CD4-positive, alpha-beta T cell (primary cell): ENCODE measurements at regions not wholly inside any gene's neighbourhood (a gene's known extent, or its start where the extent isn't known, plus 50 kb on each side); places are given as distances from the start of the nearest gene placed in this dataset.

Source experiments
- ATAC-seq: fragments of 200-7000 bp; cut with Tn5 transposase; one replicate; pipeline ENCODE4 v1.10.0; 2022; ENCODE audit warnings: mild to moderate bottlenecking; ENCODE audit not compliant: poor library complexity
- CTCF ChIA-PET: fragments of 350-600 bp; sonication (Branson Sonifier 250); formaldehyde crosslinking; loops from one replicate; lab custom pipeline; 2021; ENCODE audit warnings: antibody characterized with exemption, inconsistent platforms; lab: Charles Lee
- POLR2A ChIA-PET: fragments of 350-600 bp; sonication (Branson Sonifier 250); formaldehyde crosslinking; loops from one replicate; lab custom pipeline; 2021; ENCODE audit warnings: antibody characterized with exemption, inconsistent platforms; lab: Charles Lee
- DNase-seq, 14 experiments: peaks; one replicate each; pipeline ENCODE4 v3.0.0-alpha.2; 2013 to 2020; ENCODE audit warnings: mixed read lengths in 2 of 14
- H3K27ac ChIP-seq, 2 donors: one replicate each; pipeline versions ENCODE4 v1.5.1 to v1.7.0; 2013; ENCODE audit warnings: low read length in 2 of 2, low read depth in 1 of 2, mild to moderate bottlenecking in 1 of 2
- H3K27me3 ChIP-seq, 2 experiments: 1 replicate in 1 of 2; 2 replicates in 1 of 2; pipeline versions ENCODE4 v1.6.1 to v1.7.0; 2013; ENCODE audit warnings: low read length in 2 of 2, control low read depth in 1 of 2, mild to moderate bottlenecking in 1 of 2, moderate library complexity in 1 of 2; ENCODE audit not compliant: insufficient read depth in 2 of 2, control insufficient read depth in 1 of 2
- H3K36me3 ChIP-seq: one replicate; pipeline ENCODE4 v1.6.1; 2013; ENCODE audit warnings: low read length, control low read depth; ENCODE audit not compliant: insufficient read depth
- H3K4me1 ChIP-seq: one replicate; pipeline ENCODE4 v1.6.1; 2013; ENCODE audit warnings: low read length, control low read depth; ENCODE audit not compliant: insufficient read depth
- H3K4me3 ChIP-seq: one replicate; pipeline ENCODE4 v1.5.1; 2013; ENCODE audit warnings: mild to moderate bottlenecking, low read length, moderate library complexity
- H3K9me3 ChIP-seq, 2 experiments: 1 replicate in 1 of 2; 2 replicates in 1 of 2; pipeline versions ENCODE4 v1.6.1 to v1.7.0; 2013; ENCODE audit warnings: low read length in 2 of 2, mild to moderate bottlenecking in 2 of 2, control low read depth in 1 of 2, moderate library complexity in 1 of 2; ENCODE audit not compliant: control insufficient read depth in 1 of 2, insufficient read depth in 1 of 2
- H3K27ac Mint-ChIP-seq: one replicate; pipeline ENCODE4 v1.8.0; 2020; ENCODE audit warnings: mixed read lengths
- H3K27me3 Mint-ChIP-seq: one replicate; pipeline ENCODE4 v1.8.0; 2021; ENCODE audit warnings: mixed read lengths
- H3K36me3 Mint-ChIP-seq: one replicate; pipeline ENCODE4 v1.8.0; 2021; ENCODE audit warnings: low read depth, mixed read lengths
- H3K4me1 Mint-ChIP-seq: one replicate; pipeline ENCODE4 v1.8.0; 2021; ENCODE audit warnings: low read depth, mixed read lengths
- H3K4me3 Mint-ChIP-seq: one replicate; pipeline ENCODE4 v1.8.0; 2020; ENCODE audit warnings: mild to moderate bottlenecking, mixed read lengths
- H3K9me3 Mint-ChIP-seq: one replicate; pipeline ENCODE4 v1.8.0; 2020; ENCODE audit warnings: mixed read lengths
- intact Hi-C, 2 experiments: fragments of 100-400 bp; cut with DNase I in 1 of 2; cut with micrococcal nuclease in 1 of 2; formaldehyde crosslinking; loops; one replicate each; pipeline versions ENCODE4 v1.15.1 to v1.9.0; 2023 to 2025; cut with DNase I, micrococcal nuclease
- TF ChIP-seq, protein P1 (sequence below): fragments of 200-600 bp; IDR thresholded peaks from one replicate; pipeline ENCODE4 v1.8.0; 2022; ENCODE audit warnings: antibody characterized with exemption, mild to moderate bottlenecking

DNA sequence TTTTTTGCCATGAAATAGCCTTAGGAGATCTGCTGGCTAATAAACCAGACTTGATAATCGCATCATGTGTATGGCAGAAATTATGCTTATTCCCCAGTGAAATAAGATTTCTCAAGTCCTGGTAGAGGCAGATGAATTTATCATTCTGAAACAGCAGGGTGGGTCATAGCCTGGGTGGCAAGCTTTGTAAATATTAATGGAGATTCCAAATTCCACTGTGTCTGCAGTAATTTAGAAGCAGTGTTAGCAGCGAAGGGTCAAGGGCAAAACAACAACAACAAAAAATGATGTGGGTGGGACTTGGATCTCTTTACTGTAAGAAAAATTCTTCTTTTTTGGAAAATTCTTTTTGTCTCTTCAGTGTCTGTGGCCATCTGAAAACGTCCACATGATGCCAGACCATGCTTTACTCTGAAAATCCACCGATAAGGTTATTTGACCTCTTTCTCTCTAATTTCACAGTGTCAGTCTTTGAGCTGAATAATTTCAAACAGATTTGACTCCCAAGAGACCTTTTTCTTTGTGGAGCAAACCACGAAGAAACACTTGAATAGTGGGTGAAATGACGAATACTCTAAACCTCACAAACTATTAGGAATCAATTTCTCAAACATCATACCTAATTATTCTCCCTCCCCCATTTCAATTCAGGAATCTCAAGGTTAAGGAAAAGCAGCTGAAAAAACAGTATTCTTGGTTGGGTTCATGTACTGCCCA, 106.0 kb upstream of the RPS23 start:
- TF ChIP-seq, protein P1, sequence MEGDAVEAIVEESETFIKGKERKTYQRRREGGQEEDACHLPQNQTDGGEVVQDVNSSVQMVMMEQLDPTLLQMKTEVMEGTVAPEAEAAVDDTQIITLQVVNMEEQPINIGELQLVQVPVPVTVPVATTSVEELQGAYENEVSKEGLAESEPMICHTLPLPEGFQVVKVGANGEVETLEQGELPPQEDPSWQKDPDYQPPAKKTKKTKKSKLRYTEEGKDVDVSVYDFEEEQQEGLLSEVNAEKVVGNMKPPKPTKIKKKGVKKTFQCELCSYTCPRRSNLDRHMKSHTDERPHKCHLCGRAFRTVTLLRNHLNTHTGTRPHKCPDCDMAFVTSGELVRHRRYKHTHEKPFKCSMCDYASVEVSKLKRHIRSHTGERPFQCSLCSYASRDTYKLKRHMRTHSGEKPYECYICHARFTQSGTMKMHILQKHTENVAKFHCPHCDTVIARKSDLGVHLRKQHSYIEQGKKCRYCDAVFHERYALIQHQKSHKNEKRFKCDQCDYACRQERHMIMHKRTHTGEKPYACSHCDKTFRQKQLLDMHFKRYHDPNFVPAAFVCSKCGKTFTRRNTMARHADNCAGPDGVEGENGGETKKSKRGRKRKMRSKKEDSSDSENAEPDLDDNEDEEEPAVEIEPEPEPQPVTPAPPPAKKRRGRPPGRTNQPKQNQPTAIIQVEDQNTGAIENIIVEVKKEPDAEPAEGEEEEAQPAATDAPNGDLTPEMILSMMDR: no peak
- peaks cover 4% of the 10 kb centered on the region for H3K4me1 ChIP-seq
- H3K9me3 Mint-ChIP-seq: no peaks in the 10 kb centered on the region
- H3K4me3 Mint-ChIP-seq: no peak overlapping the region
- H3K9me3 ChIP-seq: peaks cover 0 to 6% of the 10 kb centered on the region in 2 experiments
- H3K27me3 Mint-ChIP-seq: no peaks in the 10 kb centered on the region
- H3K4me3 ChIP-seq: no peak overlapping the region
- no peak for DNase-seq
- H3K36me3 ChIP-seq: no peaks in the 10 kb centered on the region
- ATAC-seq: no peak
- no peaks in the 10 kb centered on the region for H3K4me1 Mint-ChIP-seq
- no peaks in the 10 kb centered on the region for H3K27me3 ChIP-seq
- H3K27ac ChIP-seq: no peak overlapping the region
- ChIA-PET CTCF (no interaction called here), POLR2A (no interaction called here)
- H3K36me3 Mint-ChIP-seq: no peaks in the 10 kb centered on the region
- no peak overlapping the region for H3K27ac Mint-ChIP-seq
- intact Hi-C loops: no loop called here

DNA sequence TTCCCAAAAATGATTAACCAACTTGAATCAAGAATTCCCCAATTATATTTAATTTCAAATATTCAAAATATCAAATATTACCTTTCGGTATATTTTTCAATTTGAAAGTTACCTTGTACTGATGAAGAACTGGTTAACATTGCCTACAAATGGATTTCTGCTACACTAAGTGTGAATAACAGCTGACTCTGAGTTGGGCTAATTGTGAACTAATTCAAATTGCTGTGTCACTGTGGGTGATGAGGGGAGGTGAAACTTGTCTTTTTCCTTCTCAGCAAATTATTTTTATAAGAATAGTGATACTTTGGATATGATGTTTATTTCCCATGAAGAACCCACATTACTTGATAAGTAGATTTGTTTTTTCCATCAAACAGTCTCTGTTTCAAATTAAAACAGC, 103.4 kb upstream of the RPS23 start:
- DNase-seq: no peak
- no peak for ATAC-seq
- H3K27me3 ChIP-seq: no peaks in the 10 kb centered on the region
- no peak overlapping the region for H3K4me3 ChIP-seq
- no peaks in the 10 kb centered on the region for H3K9me3 Mint-ChIP-seq
- H3K27me3 Mint-ChIP-seq: no peaks in the 10 kb centered on the region
- no peaks in the 10 kb centered on the region for H3K36me3 ChIP-seq
- H3K4me3 Mint-ChIP-seq: no peak overlapping the region
- ChIA-PET CTCF (interaction anchor here (1.0 to 1.2 kb wide), 2 partner anchors 15 to 214 kb away, joined by 3 read pairs; no protein-coding TSS in a partner anchor), POLR2A (no interaction called here)
- H3K27ac ChIP-seq: no peak overlapping the region
- TF ChIP-seq, protein P1: no peak
- H3K9me3 ChIP-seq: peaks cover 0 to 4% of the 10 kb centered on the region in 2 experiments
- no peaks in the 10 kb centered on the region for H3K4me1 Mint-ChIP-seq
- no peaks in the 10 kb centered on the region for H3K36me3 Mint-ChIP-seq
- H3K4me1 ChIP-seq: no peaks in the 10 kb centered on the region
- no peak overlapping the region for H3K27ac Mint-ChIP-seq
- intact Hi-C loops: no loop called here

DNA sequence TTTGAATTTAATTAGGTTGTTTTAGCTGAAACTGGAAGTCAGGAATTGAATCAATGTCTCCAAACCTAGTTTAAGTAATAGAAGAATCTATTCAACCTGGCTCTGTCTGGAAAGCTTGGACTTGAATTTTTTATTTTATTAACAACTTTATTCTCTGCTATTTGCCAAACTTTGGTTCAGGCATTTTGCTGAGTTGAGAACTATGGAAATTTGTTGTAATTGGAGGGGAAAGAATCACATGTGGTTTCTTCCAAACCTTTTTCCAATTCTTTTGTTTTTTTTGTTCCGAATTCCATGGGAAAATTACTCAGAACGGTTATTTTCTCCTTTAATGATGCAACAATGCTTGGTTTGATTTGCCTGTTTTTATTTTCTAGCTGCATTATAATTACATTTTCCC, 98.2 kb upstream of the RPS23 start:
- H3K36me3 ChIP-seq: no peaks in the 10 kb centered on the region
- no peak overlapping the region for H3K4me3 ChIP-seq
- peaks cover 0 to 4% of the 10 kb centered on the region in 2 experiments for H3K9me3 ChIP-seq
- H3K27ac Mint-ChIP-seq: no peak overlapping the region
- H3K9me3 Mint-ChIP-seq: no peaks in the 10 kb centered on the region
- no peaks in the 10 kb centered on the region for H3K27me3 Mint-ChIP-seq
- no peak overlapping the region for H3K4me3 Mint-ChIP-seq
- H3K27me3 ChIP-seq: no peaks in the 10 kb centered on the region
- no peak for DNase-seq
- no peaks in the 10 kb centered on the region for H3K36me3 Mint-ChIP-seq
- no peaks in the 10 kb centered on the region for H3K4me1 Mint-ChIP-seq
- no peak overlapping the region for H3K27ac ChIP-seq
- ChIA-PET POLR2A (no interaction called here), CTCF (no interaction called here)
- no peak for ATAC-seq
- no peaks in the 10 kb centered on the region for H3K4me1 ChIP-seq
- intact Hi-C loops: no loop called here
- TF ChIP-seq, protein P1: no peak
